IMR-90 (cell line): ENCODE measurements at regions not wholly inside any gene's neighbourhood (a gene's known extent, or its start where the extent isn't known, plus 50 kb on each side); places are given as distances from the start of the nearest gene placed in this dataset.

Experiments
- ATAC-seq: fragments of 200-7000 bp; cut with Tn5 transposase; 2 replicates; pipeline ENCODE4 v1.9.1; 2020; ENCODE audit warnings: low read depth, mild to moderate bottlenecking, moderate library complexity
- BruUV-seq: library from RNA; stranded (reverse); fragments of 400-500 nt; replicated peaks from 2 replicates; lab custom pipeline; 2021; lab: Mats Ljungman, UMichigan
- CTCF ChIA-PET: fragments of 300-600 bp; formaldehyde crosslinking; extraction: SDS; loops from one replicate; lab custom pipeline; 2021; ENCODE audit warnings: antibody characterized with exemption; lab: Yijun Ruan, JAX
- POLR2A ChIA-PET: fragments of 300-600 bp; sonication (Branson Sonifier 250); formaldehyde crosslinking; loops from one replicate; lab custom pipeline; 2022; ENCODE audit warnings: antibody characterized with exemption; ENCODE audit not compliant: unreplicated experiment; lab: Charles Lee
- DNase-seq: peaks from one replicate; pipeline ENCODE4 v3.0.0; 2013
- H2AFZ ChIP-seq: replicated peaks from 2 replicates; pipeline ENCODE3; 2013; ENCODE audit warnings: low read length, mild to moderate bottlenecking; ENCODE audit not compliant: poor library complexity
- H2AK5ac ChIP-seq: 2 replicates; pipeline ENCODE4 v1.6.1; 2013; ENCODE audit warnings: low read depth, low read length, inconsistent platforms
- H2AK9ac ChIP-seq: replicated peaks from 2 replicates; pipeline ENCODE3; 2013; ENCODE audit warnings: mild to moderate bottlenecking, low read depth, low read length, moderate library complexity; ENCODE audit not compliant: poor library complexity
- H2BK120ac ChIP-seq: 2 replicates; pipeline ENCODE4 v1.6.1; 2013; ENCODE audit warnings: low read depth, low read length, inconsistent platforms
- H2BK15ac ChIP-seq: 3 replicates; pipeline ENCODE4 v1.6.1; 2013; ENCODE audit warnings: low read depth, low read length, inconsistent platforms
- H2BK20ac ChIP-seq: 2 replicates; pipeline ENCODE4 v1.6.1; 2013; ENCODE audit warnings: low read depth, mild to moderate bottlenecking, inconsistent platforms, low read length, moderate library complexity
- H2BK5ac ChIP-seq: 2 replicates; pipeline ENCODE4 v1.6.1; 2013; ENCODE audit warnings: mild to moderate bottlenecking, low read depth, low read length, inconsistent platforms; ENCODE audit not compliant: poor library complexity, severe bottlenecking
- H3K14ac ChIP-seq: replicated peaks from 2 replicates; pipeline ENCODE4 v1.6.1; 2013; ENCODE audit warnings: low read depth, low read length, inconsistent platforms
- H3K18ac ChIP-seq: 2 replicates; pipeline ENCODE4 v1.6.1; 2013; ENCODE audit warnings: low read depth, low read length, control low read depth
- H3K23ac ChIP-seq: 2 replicates; pipeline ENCODE4 v1.6.1; 2013; ENCODE audit warnings: low read depth, low read length, inconsistent platforms
- H3K27ac ChIP-seq: 2 replicates; pipeline ENCODE4 v1.5.1; 2013; ENCODE audit warnings: mild to moderate bottlenecking, control low read depth, low read length; ENCODE audit not compliant: insufficient read depth
- H3K27me3 ChIP-seq: 2 replicates; pipeline ENCODE4 v1.6.1; 2013; ENCODE audit warnings: low read length; ENCODE audit not compliant: control insufficient read depth, insufficient read depth
- H3K36me3 ChIP-seq: 2 replicates; pipeline ENCODE4 v1.6.1; 2013; ENCODE audit warnings: low read length, mixed read lengths; ENCODE audit not compliant: control insufficient read depth, insufficient read depth
- H3K4ac ChIP-seq: 2 replicates; pipeline ENCODE4 v1.6.1; 2013; ENCODE audit warnings: low read depth, low read length, inconsistent platforms
- H3K4me1 ChIP-seq: 2 replicates; pipeline ENCODE4 v1.6.1; 2013; ENCODE audit warnings: low read length, mixed read lengths; ENCODE audit not compliant: control insufficient read depth, insufficient read depth
- H3K4me2 ChIP-seq: 2 replicates; pipeline ENCODE4 v1.6.1; 2013; ENCODE audit warnings: low read depth, mild to moderate bottlenecking, control low read depth, low read length, moderate library complexity
- H3K4me3 ChIP-seq: 2 replicates; pipeline ENCODE4 v1.5.1; 2013; ENCODE audit warnings: low read depth, mild to moderate bottlenecking, control low read depth, low read length, moderate library complexity; ENCODE audit not compliant: insufficient read depth
- H3K56ac ChIP-seq: 2 replicates; pipeline ENCODE4 v1.6.1; 2013; ENCODE audit warnings: low read length, inconsistent platforms; ENCODE audit not compliant: insufficient read depth; ENCODE audit errors: extremely low read depth
- H3K79me1 ChIP-seq, 2 experiments: 2 replicates each; pipeline ENCODE4 v1.6.1; 2013; ENCODE audit warnings: low read length in 2 of 2, inconsistent platforms in 1 of 2, low read depth in 1 of 2
- H3K9ac ChIP-seq: 2 replicates; pipeline ENCODE4 v1.6.1; 2013; ENCODE audit warnings: low read depth, low read length, control low read depth
- H3K9me1 ChIP-seq: 2 replicates; pipeline ENCODE4 v1.6.1; 2013; ENCODE audit warnings: low read length, inconsistent platforms; ENCODE audit not compliant: insufficient read depth
- H3K9me3 ChIP-seq: 2 replicates; pipeline ENCODE4 v1.6.1; 2013; ENCODE audit warnings: low read length; ENCODE audit not compliant: control insufficient read depth, insufficient read depth
- H4K20me1 ChIP-seq: 2 replicates; pipeline ENCODE4 v1.6.1; 2013; ENCODE audit warnings: low read length, inconsistent platforms; ENCODE audit not compliant: insufficient read depth
- H4K5ac ChIP-seq: 2 replicates; pipeline ENCODE4 v1.6.1; 2013; ENCODE audit warnings: mild to moderate bottlenecking, low read depth, low read length, control low read depth
- H4K8ac ChIP-seq, 2 experiments: 2 replicates each; pipeline ENCODE4 v1.6.1; 2013; ENCODE audit warnings: low read depth in 2 of 2, low read length in 2 of 2, control low read depth in 1 of 2, inconsistent platforms in 1 of 2
- H4K91ac ChIP-seq: 2 replicates; pipeline ENCODE4 v1.6.1; 2013; ENCODE audit warnings: low read depth, low read length, inconsistent platforms; ENCODE audit not compliant: insufficient read depth
- BHLHE40 ChIP-seq: fragments of 150-350 bp; IDR thresholded peaks from 2 replicates; pipeline ENCODE4 v1.6.1; 2016; ENCODE audit warnings: mild to moderate bottlenecking, low read depth, low read length
- CEBPB ChIP-seq: IDR thresholded peaks from 2 replicates; pipeline ENCODE4 v1.6.1; 2012; ENCODE audit warnings: low read depth, low read length, improper control_type of control experiment
- CHD1 ChIP-seq: IDR thresholded peaks from 2 replicates; pipeline ENCODE4 v1.6.1; 2012; ENCODE audit warnings: low read depth, low read length, improper control_type of control experiment
- FOS ChIP-seq: fragments of 150-350 bp; IDR thresholded peaks from 2 replicates; pipeline ENCODE4 v1.6.1; 2016; ENCODE audit warnings: low read depth, low read length
- MAFK ChIP-seq: IDR thresholded peaks from 2 replicates; pipeline ENCODE4 v1.6.1; 2012; ENCODE audit warnings: low read depth, low read length, improper control_type of control experiment
- MAZ ChIP-seq: IDR thresholded peaks from 2 replicates; pipeline ENCODE4 v1.6.1; 2012; ENCODE audit warnings: low read depth, mild to moderate bottlenecking, low read length, improper control_type of control experiment, moderate library complexity, borderline replicate concordance
- MXI1 ChIP-seq: IDR thresholded peaks from 2 replicates; pipeline ENCODE4 v1.6.1; 2012; ENCODE audit warnings: low read depth, mild to moderate bottlenecking, low read length, moderate library complexity, borderline replicate concordance
- NFE2L2 ChIP-seq: fragments of 150-350 bp; IDR thresholded peaks from 2 replicates; pipeline ENCODE4 v1.6.1; 2016; ENCODE audit warnings: low read depth, mild to moderate bottlenecking, low read length
- POLR2A ChIP-seq: IDR thresholded peaks from 2 replicates; pipeline ENCODE4 v1.6.1; 2012; ENCODE audit warnings: mild to moderate bottlenecking, low read depth, low read length
- RCOR1 ChIP-seq: IDR thresholded peaks from 2 replicates; pipeline ENCODE4 v1.6.1; 2012; ENCODE audit warnings: mild to moderate bottlenecking, low read length, improper control_type of control experiment; ENCODE audit not compliant: insufficient replicate concordance
- RFX5 ChIP-seq: IDR thresholded peaks from 2 replicates; pipeline ENCODE4 v1.8.0; 2012; ENCODE audit warnings: low read depth, mild to moderate bottlenecking, low read length, moderate library complexity
- SMC3 ChIP-seq: fragments of 150-350 bp; IDR thresholded peaks from 2 replicates; pipeline ENCODE4 v1.6.1; 2016; ENCODE audit warnings: low read depth, mild to moderate bottlenecking, antibody characterized with exemption, low read length, moderate library complexity
- WGBS, 2 experiments: methylation state at CpG; one replicate each; pipeline versions ENCODE4 v1.1.5 to v1.1.7; 2013; ENCODE audit warnings: missing lambda C conversion rate in 2 of 2; ENCODE audit not compliant: insufficient read length in 1 of 2; ENCODE audit errors: extremely low coverage in 2 of 2; 5-methylcytosine and 5-hydroxymethylcytosine counted together
- dilution Hi-C: fragments of 300-500 bp; cut with HindIII; formaldehyde crosslinking; loops from one replicate; pipeline ENCODE4 v1.14.3; 2018; ENCODE audit warnings: low sequenced_read_pairs; ENCODE audit not compliant: unreplicated experiment
- in situ Hi-C: fragments of 300-500 bp; cut with MboI; formaldehyde crosslinking; loops from 3 replicates; pipeline ENCODE4 v1.14.3; 2019; ENCODE audit warnings: low sequenced_read_pairs, inconsistent platforms, mixed read lengths
- intact Hi-C: fragments of 100-400 bp; cut with micrococcal nuclease; formaldehyde crosslinking; loops from 2 replicates; pipeline ENCODE4 v1.10.0; 2022
- TF ChIP-seq, protein P1 (sequence below): conservative IDR thresholded peaks from 2 replicates; pipeline ENCODE4 v1.5.1; 2012; ENCODE audit warnings: mild to moderate bottlenecking, low read depth, low read length, improper control_type of control experiment
- TF ChIP-seq, protein P2 (sequence below): fragments of 150-350 bp; IDR thresholded peaks from 2 replicates; pipeline ENCODE4 v1.6.1; 2017; ENCODE audit warnings: mild to moderate bottlenecking, antibody characterized with exemption, low read length, low read depth
- TF ChIP-seq, protein P3 (sequence below): fragments of 150-350 bp; IDR thresholded peaks from 2 replicates; pipeline ENCODE4 v1.6.1; 2016; ENCODE audit warnings: low read depth, mild to moderate bottlenecking, low read length, moderate library complexity, borderline replicate concordance

DNA sequence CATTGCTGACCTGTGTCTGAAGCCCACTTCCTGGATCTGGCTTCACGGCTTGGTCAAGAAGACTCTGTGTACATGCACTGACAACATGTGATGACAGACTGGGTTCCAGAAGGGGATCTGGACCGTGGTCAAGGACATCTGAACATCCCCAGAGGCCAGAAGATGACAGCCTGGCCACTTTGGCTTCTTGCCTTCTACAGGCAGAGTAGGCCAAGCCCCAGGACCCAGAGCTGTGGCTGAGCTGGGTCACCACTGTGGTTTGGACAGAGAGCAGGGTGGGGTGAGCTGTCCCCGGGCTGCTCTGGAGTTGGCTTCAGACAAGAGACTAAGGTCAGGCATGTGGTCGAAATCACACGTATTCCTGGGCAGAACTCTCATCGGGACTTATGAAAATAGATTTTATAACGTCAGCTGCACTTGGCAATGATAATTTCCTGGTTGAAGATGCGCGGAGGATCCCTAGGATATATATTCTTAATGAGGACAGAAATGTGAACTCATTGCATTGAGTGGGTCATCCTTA is 114.1 kb upstream of the FRMD4B start:
- Histone ChIP-seq H3K27me3 (no peaks in the 10 kb centered on the region), H3K79me1 (no peaks in the 10 kb centered on the region), H3K9me1 (no peaks in the 10 kb centered on the region), H3K9ac (no peak overlapping the region), H4K8ac (no peak overlapping the region), H2BK20ac (no peak overlapping the region), H4K5ac (no peak overlapping the region), H3K4ac (no peak overlapping the region), H3K9me3 (no peaks in the 10 kb centered on the region), H3K4me3 (no peak overlapping the region), H3K14ac (no peak overlapping the region), H2AFZ (no peak overlapping the region), H4K20me1 (no peaks in the 10 kb centered on the region), H3K27ac (no peak overlapping the region), H3K4me1 (no peaks in the 10 kb centered on the region), H3K4me2 (no peak overlapping the region), H2AK5ac (no peak overlapping the region), H2BK15ac (no peak overlapping the region), H3K23ac (no peak overlapping the region), H3K18ac (no peak overlapping the region), H2AK9ac (no peak overlapping the region), H4K91ac (no peak overlapping the region), H2BK5ac (no peak overlapping the region), H2BK120ac (no peak overlapping the region), H3K56ac (no peak overlapping the region), H3K36me3 (no peaks in the 10 kb centered on the region)
- DNase-seq (no peak), ATAC-seq (no peak)
- CTCF ChIA-PET = interaction anchor here (0.6 kb wide), 1 partner anchor 16 kb away, joined by 5 read pairs; no protein-coding TSS in a partner anchor
- intact Hi-C loops (no loop called here), dilution Hi-C loops (no loop called here), in situ Hi-C loops (no loop called here)
- TF ChIP-seq POLR2A (no peak), NFE2L2 (no peak), SMC3 (no peak), FOS (no peak), CEBPB (no peak), MAZ (no peak), MXI1 (no peak), CHD1 (no peak), RCOR1 (no peak), MAFK (no peak), RFX5 (no peak), BHLHE40 (no peak)
- TF ChIP-seq, protein P1, sequence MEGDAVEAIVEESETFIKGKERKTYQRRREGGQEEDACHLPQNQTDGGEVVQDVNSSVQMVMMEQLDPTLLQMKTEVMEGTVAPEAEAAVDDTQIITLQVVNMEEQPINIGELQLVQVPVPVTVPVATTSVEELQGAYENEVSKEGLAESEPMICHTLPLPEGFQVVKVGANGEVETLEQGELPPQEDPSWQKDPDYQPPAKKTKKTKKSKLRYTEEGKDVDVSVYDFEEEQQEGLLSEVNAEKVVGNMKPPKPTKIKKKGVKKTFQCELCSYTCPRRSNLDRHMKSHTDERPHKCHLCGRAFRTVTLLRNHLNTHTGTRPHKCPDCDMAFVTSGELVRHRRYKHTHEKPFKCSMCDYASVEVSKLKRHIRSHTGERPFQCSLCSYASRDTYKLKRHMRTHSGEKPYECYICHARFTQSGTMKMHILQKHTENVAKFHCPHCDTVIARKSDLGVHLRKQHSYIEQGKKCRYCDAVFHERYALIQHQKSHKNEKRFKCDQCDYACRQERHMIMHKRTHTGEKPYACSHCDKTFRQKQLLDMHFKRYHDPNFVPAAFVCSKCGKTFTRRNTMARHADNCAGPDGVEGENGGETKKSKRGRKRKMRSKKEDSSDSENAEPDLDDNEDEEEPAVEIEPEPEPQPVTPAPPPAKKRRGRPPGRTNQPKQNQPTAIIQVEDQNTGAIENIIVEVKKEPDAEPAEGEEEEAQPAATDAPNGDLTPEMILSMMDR = no peak
- TF ChIP-seq, protein P2, sequence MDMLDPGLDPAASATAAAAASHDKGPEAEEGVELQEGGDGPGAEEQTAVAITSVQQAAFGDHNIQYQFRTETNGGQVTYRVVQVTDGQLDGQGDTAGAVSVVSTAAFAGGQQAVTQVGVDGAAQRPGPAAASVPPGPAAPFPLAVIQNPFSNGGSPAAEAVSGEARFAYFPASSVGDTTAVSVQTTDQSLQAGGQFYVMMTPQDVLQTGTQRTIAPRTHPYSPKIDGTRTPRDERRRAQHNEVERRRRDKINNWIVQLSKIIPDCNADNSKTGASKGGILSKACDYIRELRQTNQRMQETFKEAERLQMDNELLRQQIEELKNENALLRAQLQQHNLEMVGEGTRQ = no peak
- TF ChIP-seq, protein P3, sequence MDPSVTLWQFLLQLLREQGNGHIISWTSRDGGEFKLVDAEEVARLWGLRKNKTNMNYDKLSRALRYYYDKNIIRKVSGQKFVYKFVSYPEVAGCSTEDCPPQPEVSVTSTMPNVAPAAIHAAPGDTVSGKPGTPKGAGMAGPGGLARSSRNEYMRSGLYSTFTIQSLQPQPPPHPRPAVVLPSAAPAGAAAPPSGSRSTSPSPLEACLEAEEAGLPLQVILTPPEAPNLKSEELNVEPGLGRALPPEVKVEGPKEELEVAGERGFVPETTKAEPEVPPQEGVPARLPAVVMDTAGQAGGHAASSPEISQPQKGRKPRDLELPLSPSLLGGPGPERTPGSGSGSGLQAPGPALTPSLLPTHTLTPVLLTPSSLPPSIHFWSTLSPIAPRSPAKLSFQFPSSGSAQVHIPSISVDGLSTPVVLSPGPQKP = no peak
- no TSS peak for BruUV-seq
- 41% methylated on average over 7 of the region's 9 CpGs; no CpG with 5 or more reads in 1 of the 2 experiments for WGBS, 2 experiments
- POLR2A ChIA-PET = no interaction called here
